ENCODE measurements at regions not wholly inside any gene's neighbourhood (a gene's known extent, or its start where the extent isn't known, plus 50 kb on each side); places are given as distances from the start of the nearest gene placed in this dataset.

DNA sequence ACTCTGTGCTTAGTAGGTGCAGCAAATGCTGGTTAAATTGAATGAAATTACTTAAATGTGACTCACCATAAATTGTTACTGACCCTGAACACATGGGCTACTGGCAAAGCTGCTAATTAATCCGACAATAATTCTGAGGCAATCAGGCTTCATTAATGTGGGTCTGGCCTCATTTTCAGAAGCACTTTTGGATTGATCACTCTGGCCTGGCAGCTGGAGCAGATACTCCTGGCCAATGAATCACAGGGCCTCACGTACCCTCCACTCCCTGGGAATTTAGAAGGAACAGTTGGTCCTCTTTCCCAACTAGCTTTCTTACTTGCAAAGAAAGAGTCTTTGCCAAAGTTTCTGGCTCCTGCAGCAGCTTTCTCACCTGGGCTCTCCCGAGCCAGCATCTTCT is 162.0 kb upstream of the ZKSCAN2 start:
- ChIA-PET CTCF (no interaction called here), POLR2A (no interaction called here), SMC1A (ENCODE audit: uncharacterized antibody, unreplicated experiment) (no interaction called here), RAD21 (ENCODE audit: unreplicated experiment) (no interaction called here)
- Histone ChIP-seq H3K27me3 (replicated peaks in 1 of 2; ENCODE audit: control insufficient read depth in 2 of 2, insufficient read depth in 2 of 2, low read length in 1 of 2) (no peaks in the 10 kb centered on the region), H4K20me1 (ENCODE audit: control insufficient read depth, insufficient read depth) (no peaks in the 10 kb centered on the region; the same call in 1 of the 2 replicates), H3K27ac (ENCODE audit: control insufficient read depth, insufficient read depth) (no peak overlapping the region), H3K4me3 (no peak overlapping the region), H3K9me3 (replicated peaks; ENCODE audit: control insufficient read depth, insufficient read depth, low read length) (no peaks in the 10 kb centered on the region), H3K79me2 (ENCODE audit: control insufficient read depth, insufficient read depth, low read length) (no peaks in the 10 kb centered on the region), H3K4me1 (ENCODE audit: control insufficient read depth, insufficient read depth, low read length) (no peaks in the 10 kb centered on the region), H3K4me2 (ENCODE audit: control insufficient read depth, insufficient read depth) (no peak overlapping the region), H2AFZ (ENCODE audit: control insufficient read depth, low read depth, low read length) (no peak overlapping the region), H3K9ac (ENCODE audit: control insufficient read depth, insufficient read depth, low read length) (no peak overlapping the region), H3K36me3 (ENCODE audit: control insufficient read depth in 2 of 2, insufficient read depth in 2 of 2, low read length in 1 of 2) (no peaks in the 10 kb centered on the region)
- no TSS peak for BruUV-seq (replicated peaks)
- TF ChIP-seq STAT1 (conservative IDR thresholded peaks at IDR 0.05): no peak
- WGBS (ENCODE audit: insufficient coverage, insufficient replicate concordance, low lambda C conversion rate, missing lambda C conversion rate): 8% methylated on average over 3 of the region's 3 CpGs
- no peak for FAIRE-seq
- DNase-seq (ENCODE audit: low read depth, low spot score): no peak
- intact Hi-C loops (cut with micrococcal nuclease; ENCODE audit: unreplicated experiment): no loop called here
- no peak for ATAC-seq
- in situ Hi-C loops (cut with MboI): no loop called here

DNA sequence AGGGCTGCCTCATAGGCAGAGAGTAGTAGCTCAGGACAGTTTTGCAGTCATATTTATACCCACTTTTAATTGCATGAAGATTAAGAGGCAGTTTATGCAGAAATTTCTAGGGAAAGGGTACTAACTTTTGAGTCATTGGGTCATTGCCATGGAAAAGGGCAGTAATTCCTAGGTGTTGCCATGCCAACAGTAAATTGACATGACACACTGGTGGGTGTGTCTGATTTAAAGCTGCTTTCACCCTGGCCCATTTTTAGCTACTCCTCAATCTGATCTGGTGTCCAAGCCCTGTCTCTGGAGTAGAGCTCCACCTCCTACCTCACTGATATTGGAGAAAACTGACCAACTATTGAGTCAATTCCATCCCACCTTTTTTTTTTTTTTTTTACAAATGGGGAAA is 161.5 kb upstream of the ZKSCAN2 start:
- FAIRE-seq: no peak
- ChIA-PET RAD21 (ENCODE audit: unreplicated experiment) (no interaction called here), CTCF (no interaction called here), SMC1A (ENCODE audit: uncharacterized antibody, unreplicated experiment) (no interaction called here), POLR2A (no interaction called here)
- ATAC-seq: no peak
- Histone ChIP-seq H3K27me3 (replicated peaks in 1 of 2; ENCODE audit: control insufficient read depth in 2 of 2, insufficient read depth in 2 of 2, low read length in 1 of 2) (no peaks in the 10 kb centered on the region), H3K4me2 (ENCODE audit: control insufficient read depth, insufficient read depth) (no peak overlapping the region), H3K36me3 (ENCODE audit: control insufficient read depth in 2 of 2, insufficient read depth in 2 of 2, low read length in 1 of 2) (no peaks in the 10 kb centered on the region), H3K4me1 (ENCODE audit: control insufficient read depth, insufficient read depth, low read length) (no peaks in the 10 kb centered on the region), H3K27ac (ENCODE audit: control insufficient read depth, insufficient read depth) (no peak overlapping the region), H2AFZ (ENCODE audit: control insufficient read depth, low read depth, low read length) (no peak overlapping the region), H4K20me1 (ENCODE audit: control insufficient read depth, insufficient read depth) (no peaks in the 10 kb centered on the region; the same call in 1 of the 2 replicates), H3K79me2 (ENCODE audit: control insufficient read depth, insufficient read depth, low read length) (no peaks in the 10 kb centered on the region), H3K9me3 (replicated peaks; ENCODE audit: control insufficient read depth, insufficient read depth, low read length) (no peaks in the 10 kb centered on the region), H3K9ac (ENCODE audit: control insufficient read depth, insufficient read depth, low read length) (no peak overlapping the region), H3K4me3 (no peak overlapping the region)
- intact Hi-C loops (cut with micrococcal nuclease; ENCODE audit: unreplicated experiment) (no loop called here), in situ Hi-C loops (cut with MboI) (no loop called here)
- no TSS peak for BruUV-seq (replicated peaks)
- TF ChIP-seq SMARCA5 (IDR thresholded peaks at IDR 0.05): no peak
- no peak for TF ChIP-seq TARDBP (IDR thresholded peaks at IDR 0.05; ENCODE audit: borderline replicate concordance)
- no peak for TF ChIP-seq DPF2 (IDR thresholded peaks at IDR 0.05)
- no peak for TF ChIP-seq SREBF1 (IDR thresholded peaks at IDR 0.05; ENCODE audit: low read length)
- DNase-seq (ENCODE audit: low read depth, low spot score): no peak

Data from GM12878 (cell line).